ENCODE measurements at regions not wholly inside any gene's neighbourhood (a gene's known extent, or its start where the extent isn't known, plus 50 kb on each side); places are given as distances from the start of the nearest gene placed in this dataset.
"Not testable (repeated sequence)": the region's sequence is repeated elsewhere in the genome, so short reads cannot be mapped to it uniquely, and the experiment has no call there.

DNA sequence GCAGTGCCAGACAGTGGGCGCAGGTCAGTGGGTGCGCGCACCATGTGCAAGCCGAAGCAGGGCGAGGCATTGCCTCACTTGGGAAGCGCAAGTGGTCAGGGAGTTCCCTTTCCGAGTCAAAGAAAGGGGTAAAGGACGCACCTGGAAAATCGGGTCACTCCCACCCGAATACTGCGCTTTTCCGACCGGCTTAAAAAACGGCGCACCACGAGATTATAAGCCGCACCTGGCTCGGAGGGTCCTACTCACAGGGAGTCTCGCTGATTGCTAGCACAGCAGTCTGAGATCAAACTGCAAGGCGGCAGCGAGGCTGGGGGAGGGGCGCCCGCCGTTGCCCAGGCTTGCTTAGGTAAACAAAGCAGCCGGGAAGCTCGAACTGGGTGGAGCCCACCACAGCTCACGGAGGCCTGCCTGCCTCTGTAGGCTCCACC, 77.9 kb downstream of the NR4A2 start:
- not testable (repeated sequence) for DNase-seq (ENCODE audit: low read depth, low spot score)
- H3K27ac ChIP-seq, result peak overlapping the region; percentile 27

DNA sequence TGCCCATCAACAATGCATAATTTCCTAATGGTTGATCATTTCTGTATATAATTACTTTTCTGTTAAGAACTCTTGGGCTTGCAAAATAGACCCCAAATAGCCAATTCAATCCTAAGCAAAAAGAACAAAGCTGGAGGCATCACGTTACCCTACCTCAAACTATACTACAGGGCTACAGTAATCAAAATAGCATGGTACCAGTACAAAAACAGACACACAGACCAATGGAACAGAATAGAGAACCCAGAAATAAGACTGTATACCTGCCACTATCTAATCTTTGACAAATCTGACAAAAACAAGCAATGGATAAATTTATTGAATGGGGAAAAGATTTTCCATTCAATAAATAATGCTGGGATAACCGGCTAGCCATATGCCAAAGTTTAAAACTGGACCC, 78.8 kb downstream of the NR4A2 start:
- peak overlapping the region; percentile 27 for H3K27ac ChIP-seq
- no peak for DNase-seq (ENCODE audit: low read depth, low spot score)

DNA sequence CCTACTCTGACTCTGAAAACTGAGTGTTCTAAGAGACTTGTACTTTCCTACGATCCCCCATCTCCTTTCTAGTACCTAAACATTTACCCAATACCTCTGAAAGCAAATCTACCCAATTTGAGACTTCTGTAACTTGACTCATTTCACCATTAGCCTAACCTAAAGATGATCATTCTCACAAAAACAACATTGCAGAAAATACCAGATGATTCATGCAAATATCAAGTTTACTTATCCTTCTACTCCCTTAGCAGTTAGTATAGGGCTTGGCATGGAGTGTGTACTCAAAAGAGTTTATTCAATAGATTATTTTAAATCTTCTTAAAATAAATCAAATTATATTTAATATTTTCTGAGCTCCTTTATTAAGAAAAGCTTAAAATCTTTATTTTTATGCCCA, 89.6 kb downstream of the NR4A2 start:
- no peak overlapping the region for H3K27ac ChIP-seq
- no peak for DNase-seq (ENCODE audit: low read depth, low spot score)

GRCh38 chr2:156237558-156237957, 95.0 kb downstream of the NR4A2 start:
- DNase-seq (ENCODE audit: low read depth, low spot score), result no peak
- H3K27ac ChIP-seq, result no peak overlapping the region

GRCh38 chr2:156229724-156230362, 102.7 kb downstream of the NR4A2 start:
- H3K27ac ChIP-seq, result no peak overlapping the region
- DNase-seq (ENCODE audit: low read depth, low spot score), result peak; percentile 22

DNA sequence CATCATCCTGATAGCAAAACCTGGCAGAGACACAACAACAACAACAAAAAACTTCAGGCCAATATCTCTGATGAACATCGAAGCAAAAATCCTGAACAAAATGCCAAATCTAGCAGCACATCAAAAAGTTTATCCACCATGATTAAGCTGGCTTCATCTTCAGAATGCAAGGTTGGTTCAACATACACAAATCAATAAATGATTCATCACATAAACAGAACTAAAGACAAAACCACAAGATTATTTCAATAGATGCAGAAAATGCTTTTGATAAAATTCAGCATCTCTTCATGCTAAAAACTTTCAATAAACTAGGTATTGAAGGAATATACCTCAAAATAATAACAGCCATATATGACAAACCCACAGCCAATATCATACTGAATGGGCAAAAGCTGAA, 109.2 kb downstream of the NR4A2 start:
- H3K27ac ChIP-seq; DNase-seq (ENCODE audit: low read depth, low spot score): not testable (repeated sequence)

DNA sequence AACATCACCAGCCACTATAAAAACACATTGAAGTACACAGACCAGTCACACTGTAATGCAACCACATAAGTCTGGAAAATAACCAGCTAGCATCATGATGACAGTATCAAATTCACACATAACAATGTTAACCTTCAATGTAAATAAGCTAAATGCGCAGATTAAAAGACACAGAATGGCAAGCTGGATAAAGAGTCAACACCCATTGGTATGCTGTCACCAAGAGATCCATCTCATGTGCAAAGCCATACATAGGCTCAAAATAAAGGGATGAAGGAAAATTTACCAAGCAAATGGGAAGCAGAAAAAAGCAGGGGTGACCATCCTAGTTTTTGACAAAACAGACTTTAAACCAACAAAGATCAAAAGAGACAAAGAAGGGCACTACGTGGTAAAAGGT, 110.8 kb downstream of the NR4A2 start:
- H3K27ac ChIP-seq, result no peak overlapping the region
- no peak for DNase-seq (ENCODE audit: low read depth, low spot score)

- DNase-seq (ENCODE audit: low read depth, low spot score), result no peak
- no peak overlapping the region for H3K27ac ChIP-seq
Measured at GRCh38 chr2:156219491-156220100, 112.9 kb downstream of the NR4A2 start.

DNA sequence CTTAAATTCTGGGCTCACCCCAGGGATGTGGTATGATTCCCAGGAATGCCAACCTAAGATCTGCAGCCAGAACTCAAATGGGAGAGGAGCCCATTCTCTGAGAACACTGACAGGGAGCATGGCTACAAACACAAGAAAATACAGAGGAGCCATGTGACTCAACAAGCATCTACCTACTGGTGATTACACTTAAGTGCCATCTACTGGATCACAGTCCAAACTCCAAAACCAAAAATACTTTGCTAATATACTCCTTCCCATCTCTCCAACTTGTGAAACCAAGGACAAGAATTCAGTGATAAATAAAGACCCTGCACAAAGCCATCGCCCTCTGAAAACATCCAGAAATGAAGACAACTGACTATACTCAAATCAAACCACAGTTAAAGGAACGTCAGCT, 116.9 kb downstream of the NR4A2 start:
- no peak for DNase-seq (ENCODE audit: low read depth, low spot score)

DNA sequence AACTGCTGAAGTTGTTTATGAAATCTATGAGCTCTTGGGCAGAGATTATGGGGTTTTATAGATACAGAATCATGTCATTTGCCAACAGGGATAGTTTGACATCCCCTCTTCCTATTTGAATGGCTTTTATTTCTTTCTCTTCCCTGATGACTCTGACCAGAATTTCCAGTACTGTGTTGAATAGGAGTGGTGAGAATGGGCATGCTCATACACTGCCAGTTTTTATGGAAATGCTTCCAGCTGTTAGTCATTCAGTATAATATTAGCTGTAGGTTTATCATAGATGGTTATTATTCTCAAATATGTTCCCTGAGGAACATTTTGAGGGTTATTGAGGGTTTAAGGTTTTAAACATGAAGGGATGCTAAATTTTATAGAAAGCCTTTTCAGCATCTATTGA, 121.2 kb downstream of the NR4A2 start:
- H3K27ac ChIP-seq, result peak overlapping the region; percentile 15
- no peak for DNase-seq (ENCODE audit: low read depth, low spot score)

More for the DNA sequence above, 116.9 kb downstream of the NR4A2 start:
- H3K27ac ChIP-seq, result no peak overlapping the region

GRCh38 chr2:156206355-156206754, 126.2 kb downstream of the NR4A2 start:
- DNase-seq (ENCODE audit: low read depth, low spot score), result no peak
- no peak overlapping the region for H3K27ac ChIP-seq

DNA sequence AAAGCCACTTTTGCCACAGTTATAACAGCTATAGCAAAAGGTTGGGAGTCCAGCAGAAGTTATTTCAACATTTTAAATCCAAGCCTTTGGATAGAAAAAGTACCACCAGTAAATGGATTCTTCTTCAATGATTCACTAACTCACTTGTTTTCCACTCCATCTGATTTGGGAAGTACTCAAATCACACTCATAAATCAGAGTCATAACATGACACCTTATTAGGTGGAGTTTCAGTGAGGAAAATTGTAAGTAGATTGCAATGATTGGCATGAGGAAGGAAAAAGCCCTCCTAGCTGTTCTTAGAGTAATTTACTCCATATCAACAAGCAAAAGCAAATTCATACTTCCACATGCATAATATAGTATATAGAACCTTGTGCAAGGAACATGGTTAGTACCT, 132.9 kb downstream of the NR4A2 start:
- peak overlapping the region; percentile 79 for H3K27ac ChIP-seq
- peak; percentile 75 for DNase-seq (ENCODE audit: low read depth, low spot score)

DNA sequence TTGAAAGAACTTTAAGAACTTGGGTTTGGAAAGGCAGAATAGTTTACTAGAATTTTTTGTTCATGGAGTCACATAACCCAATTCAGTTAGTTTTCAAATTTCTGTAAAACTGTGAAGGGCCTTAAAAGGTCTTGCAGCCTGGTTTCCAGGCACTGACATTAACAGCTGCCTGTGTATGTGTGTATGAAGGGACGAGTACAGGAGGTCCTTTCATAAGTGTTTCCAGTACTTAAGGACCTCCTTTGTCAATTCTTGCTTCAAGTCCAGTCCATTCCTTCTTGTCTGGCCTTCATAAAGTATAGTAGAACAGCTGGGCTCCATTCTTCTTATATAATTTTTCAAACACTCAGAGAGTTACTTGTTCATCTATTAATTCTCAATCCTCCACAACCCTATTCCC, 136.5 kb downstream of the NR4A2 start:
- no peak for DNase-seq (ENCODE audit: low read depth, low spot score)
- H3K27ac ChIP-seq, result no peak overlapping the region

GRCh38 chr2:156192468-156192867, 140.1 kb downstream of the NR4A2 start:
- no peak for DNase-seq (ENCODE audit: low read depth, low spot score)
- H3K27ac ChIP-seq, result no peak overlapping the region

- no peak for DNase-seq (ENCODE audit: low read depth, low spot score)
- H3K27ac ChIP-seq, result no peak overlapping the region
Measured at GRCh38 chr2:156191527-156191926, 141.0 kb downstream of the NR4A2 start.

DNA sequence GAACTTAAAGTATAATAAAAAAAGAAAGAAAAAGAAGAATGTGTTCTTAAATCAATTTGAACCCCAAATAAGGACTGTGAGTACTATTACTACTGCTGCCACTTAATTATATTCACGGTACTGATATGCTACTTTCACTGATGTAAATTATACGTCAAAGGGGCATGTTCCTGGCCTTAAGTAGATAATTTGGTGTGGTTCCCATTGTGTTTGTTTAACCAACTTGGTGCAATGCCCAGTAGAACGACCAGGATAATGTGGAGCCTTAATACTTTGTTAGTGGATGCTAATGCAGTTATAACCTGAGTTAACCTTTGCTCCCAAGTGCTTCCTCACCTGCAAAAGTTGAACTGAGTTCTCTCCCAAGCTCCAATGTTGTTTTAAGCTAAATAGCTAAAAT, 142.0 kb downstream of the NR4A2 start:
- no peak overlapping the region for H3K27ac ChIP-seq
- DNase-seq (ENCODE audit: low read depth, low spot score), result no peak

DNA sequence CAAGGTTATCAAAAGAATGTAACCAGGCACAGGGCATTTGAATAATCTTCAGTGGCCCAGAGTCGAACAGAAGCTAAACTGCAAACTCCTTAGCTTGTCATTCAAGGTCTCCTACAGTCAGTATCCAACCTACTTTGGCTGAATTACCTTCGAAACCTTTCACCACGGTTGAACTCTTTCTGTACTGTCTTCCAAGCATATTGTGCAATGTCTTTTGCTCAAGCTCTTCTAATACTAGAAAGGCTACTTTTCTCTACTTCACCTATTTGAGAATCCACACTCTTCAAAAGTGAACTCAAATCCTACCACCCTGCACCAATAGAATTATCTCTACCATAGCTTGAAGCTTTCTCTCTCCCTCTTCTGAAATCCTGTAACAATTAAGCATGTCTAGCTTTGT, 142.9 kb downstream of the NR4A2 start:
- no peak overlapping the region for H3K27ac ChIP-seq
- no peak for DNase-seq (ENCODE audit: low read depth, low spot score)

DNA sequence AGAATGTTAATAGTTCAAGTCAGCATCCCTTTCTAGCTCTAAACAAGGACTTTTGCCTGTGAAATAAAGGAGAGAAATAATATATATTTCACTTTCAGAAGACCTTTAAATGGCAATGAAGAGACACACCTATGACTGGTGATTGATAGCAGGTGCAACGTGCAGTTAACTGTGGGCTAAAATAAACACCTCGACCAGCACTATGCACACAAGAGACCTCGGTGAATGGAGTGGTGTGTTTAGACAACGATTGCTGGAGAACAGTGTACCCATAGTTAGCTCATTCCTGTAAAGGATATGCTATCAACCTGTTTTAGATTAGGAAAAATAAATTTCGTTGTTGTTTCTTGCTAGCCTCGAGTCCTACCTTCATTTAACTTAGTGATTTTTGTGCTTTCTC, 143.4 kb downstream of the NR4A2 start:
- no peak for DNase-seq (ENCODE audit: low read depth, low spot score)
- no peak overlapping the region for H3K27ac ChIP-seq

- DNase-seq (ENCODE audit: low read depth, low spot score), result peak; percentile 95
Measured at GRCh38 chr2:156182132-156182531, 150.4 kb downstream of the NR4A2 start.

DNA sequence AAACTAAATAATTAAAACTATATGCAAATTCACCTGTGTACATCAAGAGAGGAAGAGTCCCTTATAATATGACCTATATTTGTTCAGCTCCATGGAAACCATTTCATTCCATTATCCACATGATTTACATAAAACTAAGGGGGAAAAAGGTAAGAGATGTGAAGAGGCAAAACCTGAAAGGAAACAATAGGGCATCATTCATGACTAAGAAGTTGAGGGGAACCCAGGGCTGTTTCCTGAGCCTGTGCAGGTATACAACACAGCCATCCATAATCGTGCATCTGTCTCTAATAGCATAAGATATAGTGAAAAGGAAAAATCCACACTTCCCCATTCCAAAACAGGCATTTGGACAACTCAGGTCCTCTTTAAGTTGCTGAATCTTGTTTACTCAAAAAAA, 151.3 kb downstream of the NR4A2 start:
- peak overlapping the region; percentile 92 for H3K27ac ChIP-seq
- DNase-seq (ENCODE audit: low read depth, low spot score), result no peak

More at GRCh38 chr2:156182132-156182531, 150.4 kb downstream of the NR4A2 start:
- H3K27ac ChIP-seq, result peak overlapping the region; percentile 92

- DNase-seq (ENCODE audit: low read depth, low spot score), result no peak
- H3K27ac ChIP-seq, result no peak overlapping the region
Measured at GRCh38 chr2:156177654-156178053, 154.9 kb downstream of the NR4A2 start.

GRCh38 chr2:156175946-156176345, 156.6 kb downstream of the NR4A2 start:
- no peak overlapping the region for H3K27ac ChIP-seq
- no peak for DNase-seq (ENCODE audit: low read depth, low spot score)
